GM12892 (cell line): ENCODE measurements at regions not wholly inside any gene's neighbourhood (a gene's known extent, or its start where the extent isn't known, plus 50 kb on each side); places are given as distances from the start of the nearest gene placed in this dataset.

ENCODE experiments used
- POLR2A ChIP-seq: IDR thresholded peaks from 2 replicates; pipeline ENCODE4 v1.6.1; 2011; ENCODE audit warnings: low read depth, low read length, control low read depth
- POLR2AphosphoS5 ChIP-seq: IDR thresholded peaks from 2 replicates; pipeline ENCODE4 v1.6.1; 2011; ENCODE audit warnings: low read depth, low read length, control low read depth
- TAF1 ChIP-seq: IDR thresholded peaks from 2 replicates; pipeline ENCODE4 v1.6.1; 2011; ENCODE audit warnings: low read depth, mild to moderate bottlenecking, control low read depth, low read length, borderline replicate concordance

DNA sequence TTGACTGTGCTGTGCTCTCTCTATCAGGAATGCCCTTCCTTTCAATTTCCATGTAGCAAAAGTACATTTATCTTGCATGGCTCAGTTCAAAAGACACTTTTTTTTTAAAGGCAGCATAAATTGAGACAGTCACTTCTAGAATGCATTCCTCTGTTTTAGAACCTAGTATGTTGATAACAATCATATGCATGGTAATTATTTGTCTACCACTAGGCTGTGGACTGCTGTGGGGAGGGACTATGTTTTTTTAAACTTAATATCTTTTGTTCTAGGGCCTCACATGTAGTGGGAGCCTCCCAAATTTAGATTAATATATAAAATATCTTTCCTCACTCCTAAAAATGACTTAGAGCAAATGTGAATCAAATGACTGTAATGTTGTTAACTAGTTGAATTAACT is 269.9 kb downstream of the MEIS1 start:
- TF ChIP-seq POLR2A, result no peak
- no peak for TF ChIP-seq POLR2AphosphoS5
- no peak for TF ChIP-seq TAF1
